Fibroblast of lung (primary cell): ENCODE measurements at regions not wholly inside any gene's neighbourhood (a gene's known extent, or its start where the extent isn't known, plus 50 kb on each side); places are given as distances from the start of the nearest gene placed in this dataset.

Experiments used
- CTCF ChIP-seq, 2 donors: IDR thresholded peaks in 1 of 2; conservative IDR thresholded peaks in 1 of 2; 1 replicate in 1 of 2; 2 replicates in 1 of 2; pipeline ENCODE4 v1.5.1; 2011 to 2012; ENCODE audit warnings: low read length in 2 of 2, control low read depth in 1 of 2, inconsistent platforms in 1 of 2, low read depth in 1 of 2, mild to moderate bottlenecking in 1 of 2
- EZH2 ChIP-seq: IDR thresholded peaks from 2 replicates; pipeline ENCODE4 v1.5.1; 2012; ENCODE audit warnings: low read length, control low read depth, mild to moderate bottlenecking; ENCODE audit errors: missing control alignments

- TF ChIP-seq CTCF (conservative IDR thresholded peaks at IDR 0.05 in 1 of 2, IDR thresholded peaks at IDR 0.05 in 1 of 2; ENCODE audit: low read depth in 1 of 2, low read length in 2 of 2) (no peak), EZH2 (no peak)
Measured at GRCh38 chr19:31832176-31832548, 482.9 kb upstream of the TSHZ3 start.
